RWPE2 (cell line): ENCODE measurements at regions not wholly inside any gene's neighbourhood (a gene's known extent, or its start where the extent isn't known, plus 50 kb on each side); places are given as distances from the start of the nearest gene placed in this dataset.

Experiments
- ATAC-seq: fragments of 200-7000 bp; cut with Tn5 transposase; 3 replicates; pipeline ENCODE4 v1.9.1; 2021; ENCODE audit warnings: low read depth
- DNase-seq: peaks from one replicate; pipeline ENCODE4 v3.0.0-alpha.2; 2020; ENCODE audit warnings: low spot score
- H3K27ac ChIP-seq: fragments of 450-650 bp; 2 replicates; pipeline ENCODE4 v1.5.1; 2017; ENCODE audit warnings: mild to moderate bottlenecking; ENCODE audit not compliant: poor library complexity, severe bottlenecking
- H3K27me3 ChIP-seq: fragments of 250-450 bp; sonication (Bioruptor Pico); 2 replicates; pipeline ENCODE4 v1.5.1; 2021; ENCODE audit warnings: mild to moderate bottlenecking, moderate library complexity; ENCODE audit not compliant: insufficient read depth, poor library complexity, severe bottlenecking
- H3K36me3 ChIP-seq: fragments of 250-450 bp; sonication (Bioruptor Pico); 2 replicates; pipeline ENCODE4 v1.5.1; 2020; ENCODE audit warnings: low read depth, mild to moderate bottlenecking, moderate library complexity
- H3K4me1 ChIP-seq: fragments of 250-450 bp; sonication (Bioruptor Pico); 2 replicates; pipeline ENCODE4 v1.5.1; 2021; ENCODE audit warnings: mild to moderate bottlenecking, moderate library complexity; ENCODE audit not compliant: insufficient read depth, poor library complexity, severe bottlenecking
- H3K4me3 ChIP-seq: fragments of 250-450 bp; sonication (Bioruptor Pico); 2 replicates; pipeline ENCODE4 v1.5.1; 2021; ENCODE audit warnings: mild to moderate bottlenecking, moderate library complexity; ENCODE audit not compliant: severe bottlenecking
- H3K9me3 ChIP-seq: fragments of 250-450 bp; sonication (Bioruptor Pico); 2 replicates; pipeline ENCODE4 v1.5.1; 2021; ENCODE audit warnings: mild to moderate bottlenecking, moderate library complexity; ENCODE audit not compliant: severe bottlenecking
- TF ChIP-seq, protein P1 (sequence below): fragments of 450-650 bp; IDR thresholded peaks from one replicate; pipeline ENCODE4 v1.5.1; 2017; ENCODE audit warnings: mild to moderate bottlenecking, moderate library complexity; ENCODE audit not compliant: poor library complexity, severe bottlenecking

DNA sequence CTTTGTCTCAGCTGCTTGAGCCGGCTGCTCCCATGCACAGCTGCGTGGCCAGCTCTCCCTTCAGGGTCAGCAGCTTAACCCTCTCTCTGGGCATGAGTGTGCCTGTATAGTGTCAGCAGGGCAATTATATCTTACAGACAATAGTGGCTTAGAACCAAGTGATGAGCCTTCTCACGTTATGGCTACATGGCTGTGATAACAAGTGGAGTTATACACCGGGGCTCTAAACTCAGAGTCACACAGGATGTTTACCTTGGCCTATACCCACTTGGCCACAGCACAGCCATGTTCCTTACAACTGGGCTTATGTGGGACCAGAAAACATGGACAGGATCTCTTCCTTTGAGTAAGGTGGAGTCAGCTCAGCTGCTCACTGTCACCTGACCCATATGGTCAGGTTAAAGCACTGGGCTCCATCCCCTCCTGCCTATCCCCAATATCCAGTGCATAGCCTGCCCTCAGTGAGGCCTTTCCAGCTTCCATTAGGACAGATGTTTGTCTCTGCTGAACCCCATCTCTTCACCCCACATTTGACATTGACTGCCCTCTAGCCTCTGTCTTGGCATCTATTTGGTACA, 294.2 kb upstream of the NCKAP5 start:
- ATAC-seq, result no peak
- no peaks in the 10 kb centered on the region for H3K36me3 ChIP-seq
- H3K9me3 ChIP-seq, result no peaks in the 10 kb centered on the region
- TF ChIP-seq, protein P1, sequence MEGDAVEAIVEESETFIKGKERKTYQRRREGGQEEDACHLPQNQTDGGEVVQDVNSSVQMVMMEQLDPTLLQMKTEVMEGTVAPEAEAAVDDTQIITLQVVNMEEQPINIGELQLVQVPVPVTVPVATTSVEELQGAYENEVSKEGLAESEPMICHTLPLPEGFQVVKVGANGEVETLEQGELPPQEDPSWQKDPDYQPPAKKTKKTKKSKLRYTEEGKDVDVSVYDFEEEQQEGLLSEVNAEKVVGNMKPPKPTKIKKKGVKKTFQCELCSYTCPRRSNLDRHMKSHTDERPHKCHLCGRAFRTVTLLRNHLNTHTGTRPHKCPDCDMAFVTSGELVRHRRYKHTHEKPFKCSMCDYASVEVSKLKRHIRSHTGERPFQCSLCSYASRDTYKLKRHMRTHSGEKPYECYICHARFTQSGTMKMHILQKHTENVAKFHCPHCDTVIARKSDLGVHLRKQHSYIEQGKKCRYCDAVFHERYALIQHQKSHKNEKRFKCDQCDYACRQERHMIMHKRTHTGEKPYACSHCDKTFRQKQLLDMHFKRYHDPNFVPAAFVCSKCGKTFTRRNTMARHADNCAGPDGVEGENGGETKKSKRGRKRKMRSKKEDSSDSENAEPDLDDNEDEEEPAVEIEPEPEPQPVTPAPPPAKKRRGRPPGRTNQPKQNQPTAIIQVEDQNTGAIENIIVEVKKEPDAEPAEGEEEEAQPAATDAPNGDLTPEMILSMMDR, result no peak
- no peak for DNase-seq
- peaks cover 13% of the 10 kb centered on the region for H3K27me3 ChIP-seq
- H3K27ac ChIP-seq, result no peak overlapping the region
- H3K4me1 ChIP-seq, result no peaks in the 10 kb centered on the region
- H3K4me3 ChIP-seq, result no peak overlapping the region

DNA sequence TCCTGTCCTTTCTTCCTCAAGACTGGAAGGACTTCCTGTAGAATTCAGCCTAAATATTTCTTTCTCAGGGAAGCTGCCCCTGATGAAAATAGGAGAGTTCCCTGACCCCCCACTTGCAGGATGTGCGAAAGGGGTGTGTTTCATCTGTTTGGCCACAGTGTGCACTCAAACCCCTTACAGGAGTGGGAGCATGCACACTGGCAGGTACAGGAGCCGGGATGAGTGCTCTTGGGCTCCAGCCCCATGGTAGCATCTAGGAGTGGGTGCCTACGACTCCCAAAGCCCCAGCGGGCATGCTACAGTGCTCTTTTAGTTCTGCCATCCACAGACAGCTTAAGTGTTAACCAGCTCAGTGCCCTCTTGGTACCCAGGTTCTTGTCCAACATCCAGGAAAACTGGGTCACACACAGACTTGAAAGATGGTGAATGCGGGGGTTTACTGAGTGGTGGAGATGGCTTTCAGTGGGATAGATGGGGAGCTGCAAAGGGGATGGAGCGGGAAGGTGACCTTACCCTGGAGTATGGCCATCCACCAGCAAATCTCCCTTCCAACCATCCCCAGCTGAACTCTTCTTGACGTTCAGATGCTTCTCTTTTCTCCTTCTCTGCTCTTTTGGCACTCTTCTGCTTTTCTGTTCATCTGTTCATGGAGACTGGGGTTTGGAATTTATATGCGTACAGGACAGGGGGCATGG, 295.0 kb upstream of the NCKAP5 start:
- TF ChIP-seq, protein P1, result no peak
- Histone ChIP-seq H3K4me3 (no peak overlapping the region), H3K36me3 (no peaks in the 10 kb centered on the region), H3K4me1 (no peaks in the 10 kb centered on the region), H3K27ac (no peak overlapping the region), H3K9me3 (no peaks in the 10 kb centered on the region), H3K27me3 (peaks cover 13% of the 10 kb centered on the region)
- no peak for ATAC-seq
- no peak for DNase-seq

DNA sequence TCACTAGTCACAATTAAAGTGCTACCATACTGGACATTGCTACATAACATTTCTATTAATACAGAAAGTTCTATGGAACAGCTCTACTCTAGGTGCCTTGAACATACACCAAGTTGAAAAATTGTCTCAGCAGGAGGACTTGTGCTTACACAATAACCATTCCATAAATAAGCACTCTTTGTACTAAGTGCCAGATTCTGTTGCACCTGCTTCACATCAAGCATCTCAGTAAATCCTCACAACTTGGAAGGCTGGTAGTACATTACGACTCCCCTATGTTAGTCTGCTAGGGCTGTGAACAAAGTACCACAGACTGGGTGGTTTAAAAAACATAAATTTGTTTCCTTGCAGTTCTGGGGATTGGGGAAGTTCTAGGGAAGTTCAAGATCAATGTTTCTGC, 296.9 kb upstream of the NCKAP5 start:
- Histone ChIP-seq H3K36me3 (no peaks in the 10 kb centered on the region), H3K4me1 (no peaks in the 10 kb centered on the region), H3K27ac (no peak overlapping the region), H3K4me3 (no peak overlapping the region), H3K9me3 (no peaks in the 10 kb centered on the region), H3K27me3 (peaks cover 16% of the 10 kb centered on the region)
- ATAC-seq (no peak), DNase-seq (no peak)
- TF ChIP-seq, protein P1, result no peak

DNA sequence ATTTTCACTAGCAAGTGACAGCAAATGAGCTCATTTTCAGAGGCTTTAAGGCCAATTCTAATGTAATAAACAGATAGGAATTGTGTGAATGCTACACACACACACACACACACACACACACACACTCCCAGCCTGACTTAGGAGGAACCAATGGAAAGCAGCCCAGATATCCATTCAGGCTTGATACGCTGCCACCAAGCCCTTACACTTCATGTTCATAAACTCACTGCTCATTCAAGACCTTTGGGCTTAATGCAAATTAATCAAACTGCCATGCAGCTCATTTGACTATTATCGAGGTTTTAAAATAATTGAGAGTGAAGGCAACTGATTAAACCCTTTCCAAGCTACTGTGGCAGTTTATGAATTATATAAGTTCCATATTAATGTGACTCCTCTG, 298.9 kb upstream of the NCKAP5 start:
- no peaks in the 10 kb centered on the region for H3K36me3 ChIP-seq
- H3K9me3 ChIP-seq, result no peaks in the 10 kb centered on the region
- ATAC-seq (no peak), DNase-seq (no peak)
- TF ChIP-seq, protein P1, result no peak
- H3K4me1 ChIP-seq, result no peaks in the 10 kb centered on the region
- no peak overlapping the region for H3K4me3 ChIP-seq
- H3K27ac ChIP-seq, result no peak overlapping the region
- H3K27me3 ChIP-seq, result peaks cover 16% of the 10 kb centered on the region

DNA sequence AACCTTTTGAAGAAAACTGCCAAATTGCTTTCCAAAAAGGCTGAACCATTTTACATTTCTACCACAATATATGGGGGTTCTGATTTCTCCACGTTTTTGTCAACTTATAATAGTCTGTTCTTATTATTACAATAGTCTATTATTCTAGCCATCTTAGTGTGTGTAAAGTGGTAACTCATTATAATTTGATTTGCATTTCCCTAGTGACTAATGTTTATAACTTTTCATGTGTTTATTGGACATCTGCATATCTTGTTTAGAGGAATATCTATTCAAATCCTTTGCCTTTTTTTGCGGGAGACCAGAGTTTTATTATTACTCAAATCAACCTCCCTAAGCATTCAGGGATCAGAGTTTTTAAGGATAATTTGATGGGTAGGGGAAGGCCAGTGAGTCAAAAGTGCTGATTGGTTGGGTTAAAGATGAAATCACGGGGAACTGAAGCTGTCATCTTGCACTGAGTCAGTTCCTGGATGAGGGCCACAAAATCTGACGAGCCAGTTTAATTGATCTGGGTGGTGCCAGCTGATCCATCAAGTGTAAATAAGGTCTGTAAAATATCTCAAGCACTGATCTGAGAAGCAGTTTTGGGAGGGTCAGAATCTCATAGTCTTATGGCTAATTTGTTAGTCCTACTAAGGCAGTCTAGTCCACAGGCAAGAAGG, 303.4 kb upstream of the NCKAP5 start:
- H3K27ac ChIP-seq, result no peak overlapping the region
- DNase-seq (no peak), ATAC-seq (no peak)
- H3K36me3 ChIP-seq, result no peaks in the 10 kb centered on the region
- H3K9me3 ChIP-seq, result no peaks in the 10 kb centered on the region
- no peak overlapping the region for H3K4me3 ChIP-seq
- no peaks in the 10 kb centered on the region for H3K4me1 ChIP-seq
- TF ChIP-seq, protein P1, result no peak
- H3K27me3 ChIP-seq, result peaks cover 11% of the 10 kb centered on the region
